NCI-H1436 (cell line): ENCODE measurements at regions not wholly inside any gene's neighbourhood (a gene's known extent, or its start where the extent isn't known, plus 50 kb on each side); places are given as distances from the start of the nearest gene placed in this dataset.

Experiments used
- DNase-seq: peaks from one replicate; lab custom pipeline; 2025; lab: John Stamatoyannopoulos, UW

DNA sequence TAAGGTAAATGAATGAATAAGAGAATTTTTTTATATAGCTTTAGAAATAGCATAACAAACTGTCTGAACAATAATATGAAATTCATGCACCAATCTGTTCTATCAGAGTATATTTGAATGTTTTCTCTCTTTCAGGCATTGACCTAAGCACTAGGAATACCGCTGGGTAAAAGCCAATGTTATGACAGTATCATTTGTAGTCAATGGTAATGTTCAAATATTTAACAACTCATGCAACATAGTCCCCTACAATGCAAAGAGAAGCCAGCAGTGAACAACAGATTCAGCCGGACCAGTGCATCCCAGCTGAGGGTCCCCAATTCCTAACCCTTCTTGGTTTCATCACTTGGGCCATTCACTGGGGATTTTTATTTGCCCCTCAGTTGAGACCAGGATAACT is 52.6 kb upstream of the MYCBP2 start:
- DNase-seq, result no peak

DNA sequence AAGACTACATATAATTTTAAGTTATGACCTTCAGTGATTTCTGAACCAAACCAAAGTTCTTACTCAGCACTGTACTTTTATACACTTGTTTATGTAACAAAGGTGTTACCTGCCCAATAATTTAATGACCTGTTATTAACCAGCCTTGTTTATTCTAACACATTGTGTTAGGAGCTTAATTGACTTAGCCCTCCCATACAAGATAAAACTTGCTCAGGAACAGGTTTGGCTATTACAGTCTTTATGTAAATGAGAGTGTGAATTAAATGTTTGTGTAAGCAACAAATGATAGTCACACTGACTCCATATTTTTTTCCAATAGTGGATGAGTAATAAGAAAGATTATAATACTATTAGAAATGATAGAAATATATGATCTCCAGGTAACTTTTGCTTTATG is 51.8 kb upstream of the MYCBP2 start:
- DNase-seq, result no peak

DNA sequence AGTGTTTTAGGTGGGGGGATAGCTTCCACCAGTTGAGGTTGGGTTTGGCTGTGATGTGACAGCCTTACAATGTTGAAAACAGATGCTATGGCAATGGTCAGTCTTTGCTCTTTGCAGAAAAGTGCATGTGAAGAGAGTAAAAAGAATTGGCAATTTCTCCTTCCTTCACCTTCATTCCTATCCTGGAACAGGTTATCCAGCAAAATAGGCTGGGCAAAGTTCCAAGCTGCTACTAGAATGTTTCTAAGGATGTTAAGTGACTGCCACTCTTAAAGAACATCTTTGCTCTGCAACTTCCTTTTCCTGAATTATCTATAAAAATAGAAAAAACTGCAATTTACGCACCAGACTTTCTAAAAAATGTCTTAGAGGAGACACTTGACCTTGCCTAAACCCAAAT is 50.1 kb upstream of the MYCBP2 start:
- no peak for DNase-seq
